T-helper 17 cell (primary cell): ENCODE measurements at regions not wholly inside any gene's neighbourhood (a gene's known extent, or its start where the extent isn't known, plus 50 kb on each side); places are given as distances from the start of the nearest gene placed in this dataset.

Experiments
- ATAC-seq: fragments of 150-1000 bp; cut with Tn5 transposase; 2 replicates; pipeline ENCODE4 v1.10.0; 2021; ENCODE audit warnings: mild to moderate bottlenecking, moderate library complexity
- DNase-seq, 3 donors: peaks; one replicate each; pipeline versions ENCODE4 v3.0.0 to v3.0.0-alpha.2; 2020 to 2021
- H3K9me3 ChIP-seq: one replicate; pipeline ENCODE4 v1.7.0; 2013; ENCODE audit warnings: low read length, mild to moderate bottlenecking; ENCODE audit not compliant: control insufficient read depth, poor library complexity, severe bottlenecking
- H3K27ac Mint-ChIP-seq: one replicate; pipeline ENCODE4 v1.8.0; 2022; ENCODE audit warnings: mild to moderate bottlenecking, moderate library complexity, mixed read lengths
- H3K27me3 Mint-ChIP-seq: one replicate; pipeline ENCODE4 v1.8.0; 2022; ENCODE audit warnings: mixed read lengths
- H3K36me3 Mint-ChIP-seq: one replicate; pipeline ENCODE4 v1.8.0; 2022; ENCODE audit warnings: low read depth, mixed read lengths
- H3K4me1 Mint-ChIP-seq: one replicate; pipeline ENCODE4 v1.8.0; 2022; ENCODE audit warnings: mild to moderate bottlenecking, mixed read lengths
- H3K4me3 Mint-ChIP-seq: one replicate; pipeline ENCODE4 v1.8.0; 2022; ENCODE audit warnings: mild to moderate bottlenecking, moderate library complexity, mixed read lengths

GRCh38 chr21:15567191-15567590 lies 162.6 kb upstream of the USP25 start:
- ATAC-seq (no peak), DNase-seq (no peak)
- Mint-ChIP-seq H3K27ac (no peak overlapping the region), H3K27me3 (peaks cover 59% of the 10 kb centered on the region), H3K4me3 (no peak overlapping the region), H3K4me1 (no peaks in the 10 kb centered on the region), H3K36me3 (peaks cover 4% of the 10 kb centered on the region)
- no peaks in the 10 kb centered on the region for H3K9me3 ChIP-seq

GRCh38 chr21:15568516-15568915 lies 161.3 kb upstream of the USP25 start:
- Mint-ChIP-seq H3K4me3 (no peak overlapping the region), H3K36me3 (peaks cover 2% of the 10 kb centered on the region), H3K27me3 (peaks cover 47% of the 10 kb centered on the region), H3K4me1 (no peaks in the 10 kb centered on the region), H3K27ac (no peak overlapping the region)
- DNase-seq (no peak), ATAC-seq (no peak)
- H3K9me3 ChIP-seq, result no peaks in the 10 kb centered on the region

- H3K9me3 ChIP-seq, result no peaks in the 10 kb centered on the region
- Mint-ChIP-seq H3K4me3 (no peak overlapping the region), H3K27ac (no peak overlapping the region), H3K36me3 (no peaks in the 10 kb centered on the region), H3K27me3 (no peaks in the 10 kb centered on the region), H3K4me1 (no peaks in the 10 kb centered on the region)
- DNase-seq (no peak), ATAC-seq (no peak)
These were observed 142.9 kb upstream of the USP25 start for GRCh38 chr21:15586752-15587427.

GRCh38 chr21:15592271-15592860 lies 137.4 kb upstream of the USP25 start:
- no peak overlapping the region for H3K27ac Mint-ChIP-seq
- H3K4me3 Mint-ChIP-seq, result no peak overlapping the region
- H3K9me3 ChIP-seq, result no peaks in the 10 kb centered on the region
- H3K27me3 Mint-ChIP-seq, result peaks cover 31% of the 10 kb centered on the region
- H3K4me1 Mint-ChIP-seq, result no peaks in the 10 kb centered on the region
- DNase-seq, result no peak
- H3K36me3 Mint-ChIP-seq, result no peaks in the 10 kb centered on the region
- ATAC-seq, result no peak

- no peaks in the 10 kb centered on the region for H3K36me3 Mint-ChIP-seq
- H3K27me3 Mint-ChIP-seq, result peaks cover 37% of the 10 kb centered on the region
- H3K4me3 Mint-ChIP-seq, result no peak overlapping the region
- H3K4me1 Mint-ChIP-seq, result no peaks in the 10 kb centered on the region
- no peaks in the 10 kb centered on the region for H3K9me3 ChIP-seq
- DNase-seq, result no peak
- no peak overlapping the region for H3K27ac Mint-ChIP-seq
- ATAC-seq, result no peak
These were observed 136.8 kb upstream of the USP25 start for GRCh38 chr21:15592957-15593356.

GRCh38 chr21:15601390-15601789 lies 128.4 kb upstream of the USP25 start:
- H3K9me3 ChIP-seq, result no peaks in the 10 kb centered on the region
- H3K27me3 Mint-ChIP-seq, result peaks cover 39% of the 10 kb centered on the region
- H3K36me3 Mint-ChIP-seq, result no peaks in the 10 kb centered on the region
- H3K27ac Mint-ChIP-seq, result no peak overlapping the region
- no peak for ATAC-seq
- no peaks in the 10 kb centered on the region for H3K4me1 Mint-ChIP-seq
- H3K4me3 Mint-ChIP-seq, result no peak overlapping the region
- DNase-seq, result no peak

GRCh38 chr21:15604413-15604812 lies 125.4 kb upstream of the USP25 start:
- ATAC-seq, result no peak
- peaks cover 30% of the 10 kb centered on the region for H3K27me3 Mint-ChIP-seq
- no peaks in the 10 kb centered on the region for H3K9me3 ChIP-seq
- no peak overlapping the region for H3K27ac Mint-ChIP-seq
- H3K36me3 Mint-ChIP-seq, result no peaks in the 10 kb centered on the region
- no peak overlapping the region for H3K4me3 Mint-ChIP-seq
- no peak for DNase-seq
- H3K4me1 Mint-ChIP-seq, result no peaks in the 10 kb centered on the region

- H3K27ac Mint-ChIP-seq, result no peak overlapping the region
- H3K36me3 Mint-ChIP-seq, result no peaks in the 10 kb centered on the region
- no peaks in the 10 kb centered on the region for H3K4me1 Mint-ChIP-seq
- H3K9me3 ChIP-seq, result no peaks in the 10 kb centered on the region
- H3K27me3 Mint-ChIP-seq, result peaks cover 6% of the 10 kb centered on the region
- no peak for ATAC-seq
- DNase-seq, result no peak
- no peak overlapping the region for H3K4me3 Mint-ChIP-seq
These were observed 115.0 kb upstream of the USP25 start for GRCh38 chr21:15614766-15615165.

GRCh38 chr21:15616864-15617574 lies 112.8 kb upstream of the USP25 start:
- H3K4me3 Mint-ChIP-seq, result no peak overlapping the region
- H3K9me3 ChIP-seq, result no peaks in the 10 kb centered on the region
- H3K27me3 Mint-ChIP-seq, result peaks cover 6% of the 10 kb centered on the region
- ATAC-seq (no peak), DNase-seq (no peak)
- no peaks in the 10 kb centered on the region for H3K4me1 Mint-ChIP-seq
- H3K27ac Mint-ChIP-seq, result no peak overlapping the region
- H3K36me3 Mint-ChIP-seq, result no peaks in the 10 kb centered on the region

- no peak overlapping the region for H3K27ac Mint-ChIP-seq
- H3K4me3 Mint-ChIP-seq, result no peak overlapping the region
- ATAC-seq (no peak), DNase-seq (no peak)
- no peaks in the 10 kb centered on the region for H3K4me1 Mint-ChIP-seq
- peaks cover 8% of the 10 kb centered on the region for H3K27me3 Mint-ChIP-seq
- H3K36me3 Mint-ChIP-seq, result no peaks in the 10 kb centered on the region
- no peaks in the 10 kb centered on the region for H3K9me3 ChIP-seq
These were observed 111.8 kb upstream of the USP25 start for GRCh38 chr21:15617964-15618363.

- peaks cover 20% of the 10 kb centered on the region for H3K27me3 Mint-ChIP-seq
- H3K9me3 ChIP-seq, result no peaks in the 10 kb centered on the region
- H3K4me3 Mint-ChIP-seq, result no peak overlapping the region
- ATAC-seq (no peak), DNase-seq (no peak)
- no peaks in the 10 kb centered on the region for H3K4me1 Mint-ChIP-seq
- H3K36me3 Mint-ChIP-seq, result no peaks in the 10 kb centered on the region
- H3K27ac Mint-ChIP-seq, result no peak overlapping the region
These were observed 108.9 kb upstream of the USP25 start for GRCh38 chr21:15620892-15621291.

- no peaks in the 10 kb centered on the region for H3K9me3 ChIP-seq
- DNase-seq, result no peak
- Mint-ChIP-seq H3K27ac (no peak overlapping the region), H3K36me3 (no peaks in the 10 kb centered on the region), H3K4me1 (no peaks in the 10 kb centered on the region), H3K27me3 (peaks cover 14% of the 10 kb centered on the region), H3K4me3 (no peak overlapping the region)
- ATAC-seq, result no peak
These were observed 105.1 kb upstream of the USP25 start for GRCh38 chr21:15624646-15625045.

- H3K9me3 ChIP-seq, result no peaks in the 10 kb centered on the region
- Mint-ChIP-seq H3K36me3 (no peaks in the 10 kb centered on the region), H3K27ac (no peak overlapping the region), H3K4me1 (no peaks in the 10 kb centered on the region), H3K27me3 (peaks cover 14% of the 10 kb centered on the region), H3K4me3 (no peak overlapping the region)
- no peak for ATAC-seq
- DNase-seq, result no peak
These were observed 104.4 kb upstream of the USP25 start for GRCh38 chr21:15625363-15625762.

GRCh38 chr21:15626031-15626430 lies 103.8 kb upstream of the USP25 start:
- H3K36me3 Mint-ChIP-seq, result no peaks in the 10 kb centered on the region
- no peak overlapping the region for H3K27ac Mint-ChIP-seq
- ATAC-seq, result no peak
- H3K4me3 Mint-ChIP-seq, result no peak overlapping the region
- H3K9me3 ChIP-seq, result no peaks in the 10 kb centered on the region
- peaks cover 14% of the 10 kb centered on the region for H3K27me3 Mint-ChIP-seq
- DNase-seq, result no peak
- no peaks in the 10 kb centered on the region for H3K4me1 Mint-ChIP-seq
